IMR-90 (cell line): ENCODE measurements at regions not wholly inside any gene's neighbourhood (a gene's known extent, or its start where the extent isn't known, plus 50 kb on each side); places are given as distances from the start of the nearest gene placed in this dataset.

Experiments
- ATAC-seq: fragments of 200-7000 bp; cut with Tn5 transposase; 2 replicates; pipeline ENCODE4 v1.9.1; 2020; ENCODE audit warnings: low read depth, mild to moderate bottlenecking, moderate library complexity
- BruUV-seq: library from RNA; stranded (reverse); fragments of 400-500 nt; replicated peaks from 2 replicates; lab custom pipeline; 2021; lab: Mats Ljungman, UMichigan
- CTCF ChIA-PET: fragments of 300-600 bp; formaldehyde crosslinking; extraction: SDS; loops from one replicate; lab custom pipeline; 2021; ENCODE audit warnings: antibody characterized with exemption; lab: Yijun Ruan, JAX
- POLR2A ChIA-PET: fragments of 300-600 bp; sonication (Branson Sonifier 250); formaldehyde crosslinking; loops from one replicate; lab custom pipeline; 2022; ENCODE audit warnings: antibody characterized with exemption; ENCODE audit not compliant: unreplicated experiment; lab: Charles Lee
- DNase-seq: peaks from one replicate; pipeline ENCODE4 v3.0.0; 2013
- H2AFZ ChIP-seq: replicated peaks from 2 replicates; pipeline ENCODE3; 2013; ENCODE audit warnings: low read length, mild to moderate bottlenecking; ENCODE audit not compliant: poor library complexity
- H2AK5ac ChIP-seq: 2 replicates; pipeline ENCODE4 v1.6.1; 2013; ENCODE audit warnings: low read depth, low read length, inconsistent platforms
- H2AK9ac ChIP-seq: replicated peaks from 2 replicates; pipeline ENCODE3; 2013; ENCODE audit warnings: mild to moderate bottlenecking, low read depth, low read length, moderate library complexity; ENCODE audit not compliant: poor library complexity
- H2BK120ac ChIP-seq: 2 replicates; pipeline ENCODE4 v1.6.1; 2013; ENCODE audit warnings: low read depth, low read length, inconsistent platforms
- H2BK15ac ChIP-seq: 3 replicates; pipeline ENCODE4 v1.6.1; 2013; ENCODE audit warnings: low read depth, low read length, inconsistent platforms
- H2BK20ac ChIP-seq: 2 replicates; pipeline ENCODE4 v1.6.1; 2013; ENCODE audit warnings: low read depth, mild to moderate bottlenecking, inconsistent platforms, low read length, moderate library complexity
- H2BK5ac ChIP-seq: 2 replicates; pipeline ENCODE4 v1.6.1; 2013; ENCODE audit warnings: mild to moderate bottlenecking, low read depth, low read length, inconsistent platforms; ENCODE audit not compliant: poor library complexity, severe bottlenecking
- H3K14ac ChIP-seq: replicated peaks from 2 replicates; pipeline ENCODE4 v1.6.1; 2013; ENCODE audit warnings: low read depth, low read length, inconsistent platforms
- H3K18ac ChIP-seq: 2 replicates; pipeline ENCODE4 v1.6.1; 2013; ENCODE audit warnings: low read depth, low read length, control low read depth
- H3K23ac ChIP-seq: 2 replicates; pipeline ENCODE4 v1.6.1; 2013; ENCODE audit warnings: low read depth, low read length, inconsistent platforms
- H3K27ac ChIP-seq: 2 replicates; pipeline ENCODE4 v1.5.1; 2013; ENCODE audit warnings: mild to moderate bottlenecking, control low read depth, low read length; ENCODE audit not compliant: insufficient read depth
- H3K27me3 ChIP-seq: 2 replicates; pipeline ENCODE4 v1.6.1; 2013; ENCODE audit warnings: low read length; ENCODE audit not compliant: control insufficient read depth, insufficient read depth
- H3K36me3 ChIP-seq: 2 replicates; pipeline ENCODE4 v1.6.1; 2013; ENCODE audit warnings: low read length, mixed read lengths; ENCODE audit not compliant: control insufficient read depth, insufficient read depth
- H3K4ac ChIP-seq: 2 replicates; pipeline ENCODE4 v1.6.1; 2013; ENCODE audit warnings: low read depth, low read length, inconsistent platforms
- H3K4me1 ChIP-seq: 2 replicates; pipeline ENCODE4 v1.6.1; 2013; ENCODE audit warnings: low read length, mixed read lengths; ENCODE audit not compliant: control insufficient read depth, insufficient read depth
- H3K4me2 ChIP-seq: 2 replicates; pipeline ENCODE4 v1.6.1; 2013; ENCODE audit warnings: low read depth, mild to moderate bottlenecking, control low read depth, low read length, moderate library complexity
- H3K4me3 ChIP-seq: 2 replicates; pipeline ENCODE4 v1.5.1; 2013; ENCODE audit warnings: low read depth, mild to moderate bottlenecking, control low read depth, low read length, moderate library complexity; ENCODE audit not compliant: insufficient read depth
- H3K56ac ChIP-seq: 2 replicates; pipeline ENCODE4 v1.6.1; 2013; ENCODE audit warnings: low read length, inconsistent platforms; ENCODE audit not compliant: insufficient read depth; ENCODE audit errors: extremely low read depth
- H3K79me1 ChIP-seq, 2 experiments: 2 replicates each; pipeline ENCODE4 v1.6.1; 2013; ENCODE audit warnings: low read length in 2 of 2, inconsistent platforms in 1 of 2, low read depth in 1 of 2
- H3K9ac ChIP-seq: 2 replicates; pipeline ENCODE4 v1.6.1; 2013; ENCODE audit warnings: low read depth, low read length, control low read depth
- H3K9me1 ChIP-seq: 2 replicates; pipeline ENCODE4 v1.6.1; 2013; ENCODE audit warnings: low read length, inconsistent platforms; ENCODE audit not compliant: insufficient read depth
- H3K9me3 ChIP-seq: 2 replicates; pipeline ENCODE4 v1.6.1; 2013; ENCODE audit warnings: low read length; ENCODE audit not compliant: control insufficient read depth, insufficient read depth
- H4K20me1 ChIP-seq: 2 replicates; pipeline ENCODE4 v1.6.1; 2013; ENCODE audit warnings: low read length, inconsistent platforms; ENCODE audit not compliant: insufficient read depth
- H4K5ac ChIP-seq: 2 replicates; pipeline ENCODE4 v1.6.1; 2013; ENCODE audit warnings: mild to moderate bottlenecking, low read depth, low read length, control low read depth
- H4K8ac ChIP-seq, 2 experiments: 2 replicates each; pipeline ENCODE4 v1.6.1; 2013; ENCODE audit warnings: low read depth in 2 of 2, low read length in 2 of 2, control low read depth in 1 of 2, inconsistent platforms in 1 of 2
- H4K91ac ChIP-seq: 2 replicates; pipeline ENCODE4 v1.6.1; 2013; ENCODE audit warnings: low read depth, low read length, inconsistent platforms; ENCODE audit not compliant: insufficient read depth
- BHLHE40 ChIP-seq: fragments of 150-350 bp; IDR thresholded peaks from 2 replicates; pipeline ENCODE4 v1.6.1; 2016; ENCODE audit warnings: mild to moderate bottlenecking, low read depth, low read length
- CEBPB ChIP-seq: IDR thresholded peaks from 2 replicates; pipeline ENCODE4 v1.6.1; 2012; ENCODE audit warnings: low read depth, low read length, improper control_type of control experiment
- CHD1 ChIP-seq: IDR thresholded peaks from 2 replicates; pipeline ENCODE4 v1.6.1; 2012; ENCODE audit warnings: low read depth, low read length, improper control_type of control experiment
- NFE2L2 ChIP-seq: fragments of 150-350 bp; IDR thresholded peaks from 2 replicates; pipeline ENCODE4 v1.6.1; 2016; ENCODE audit warnings: low read depth, mild to moderate bottlenecking, low read length
- POLR2A ChIP-seq: IDR thresholded peaks from 2 replicates; pipeline ENCODE4 v1.6.1; 2012; ENCODE audit warnings: mild to moderate bottlenecking, low read depth, low read length
- RAD21 ChIP-seq: IDR thresholded peaks from 2 replicates; pipeline ENCODE4 v1.6.1; 2012; ENCODE audit warnings: low read length, improper control_type of control experiment
- RFX5 ChIP-seq: IDR thresholded peaks from 2 replicates; pipeline ENCODE4 v1.8.0; 2012; ENCODE audit warnings: low read depth, mild to moderate bottlenecking, low read length, moderate library complexity
- WGBS, 2 experiments: methylation state at CpG; one replicate each; pipeline versions ENCODE4 v1.1.5 to v1.1.7; 2013; ENCODE audit warnings: missing lambda C conversion rate in 2 of 2; ENCODE audit not compliant: insufficient read length in 1 of 2; ENCODE audit errors: extremely low coverage in 2 of 2; 5-methylcytosine and 5-hydroxymethylcytosine counted together
- dilution Hi-C: fragments of 300-500 bp; cut with HindIII; formaldehyde crosslinking; loops from one replicate; pipeline ENCODE4 v1.14.3; 2018; ENCODE audit warnings: low sequenced_read_pairs; ENCODE audit not compliant: unreplicated experiment
- in situ Hi-C: fragments of 300-500 bp; cut with MboI; formaldehyde crosslinking; loops from 3 replicates; pipeline ENCODE4 v1.14.3; 2019; ENCODE audit warnings: low sequenced_read_pairs, inconsistent platforms, mixed read lengths
- intact Hi-C: fragments of 100-400 bp; cut with micrococcal nuclease; formaldehyde crosslinking; loops from 2 replicates; pipeline ENCODE4 v1.10.0; 2022
- TF ChIP-seq, protein P1 (sequence below): conservative IDR thresholded peaks from 2 replicates; pipeline ENCODE4 v1.5.1; 2012; ENCODE audit warnings: mild to moderate bottlenecking, low read depth, low read length, improper control_type of control experiment
- TF ChIP-seq, protein P2 (sequence below): fragments of 150-350 bp; IDR thresholded peaks from 2 replicates; pipeline ENCODE4 v1.6.1; 2017; ENCODE audit warnings: mild to moderate bottlenecking, antibody characterized with exemption, low read length, low read depth

DNA sequence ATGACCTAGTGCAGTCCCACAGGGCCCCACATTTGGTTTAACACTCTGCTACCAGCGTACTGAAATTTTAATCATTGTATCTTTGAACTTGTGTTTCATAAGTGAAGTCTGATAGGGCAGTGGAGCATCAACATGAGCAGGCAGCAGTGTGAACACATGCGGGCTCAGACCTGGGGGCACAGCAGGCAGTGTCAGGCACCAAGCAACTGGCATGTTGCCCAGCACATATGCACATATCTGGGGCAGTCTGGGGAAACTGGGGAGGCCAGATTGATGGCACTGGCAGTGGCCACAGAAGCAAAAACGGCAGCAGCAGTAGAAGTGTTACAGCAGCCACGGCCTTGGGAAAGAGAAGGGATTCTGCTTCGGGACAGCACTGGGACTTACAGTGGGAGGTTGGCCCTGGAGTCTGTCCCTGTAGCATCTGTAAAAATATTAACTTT is 353.9 kb upstream of the KCNMB2 start:
- no peak for DNase-seq
- Histone ChIP-seq H4K5ac (no peak overlapping the region; the same call in 1 of the 2 replicates), H3K9ac (no peak overlapping the region), H3K4me1 (no peaks in the 10 kb centered on the region), H3K79me1 (no peaks in the 10 kb centered on the region), H2AFZ (peak overlapping the region; percentile 68), H2BK120ac (no peak overlapping the region), H3K27ac (no peak overlapping the region), H3K27me3 (no peaks in the 10 kb centered on the region), H2BK20ac (no peak overlapping the region), H3K9me1 (no peaks in the 10 kb centered on the region), H3K23ac (no peak overlapping the region; the same call in 1 of the 2 replicates), H3K4me3 (no peak overlapping the region), H3K36me3 (no peaks in the 10 kb centered on the region), H3K56ac (no peak overlapping the region), H2BK5ac (no peak overlapping the region), H3K4ac (no peak overlapping the region), H2AK9ac (no peak overlapping the region), H3K18ac (no peak overlapping the region), H4K8ac (no peak overlapping the region), H2BK15ac (no peak overlapping the region), H4K91ac (no peak overlapping the region), H2AK5ac (no peak overlapping the region), H3K14ac (no peak overlapping the region), H3K9me3 (no peaks in the 10 kb centered on the region), H3K4me2 (no peak overlapping the region), H4K20me1 (no peaks in the 10 kb centered on the region)
- TF ChIP-seq BHLHE40 (no peak), RAD21 (no peak), RFX5 (no peak), CHD1 (no peak), CEBPB (no peak), POLR2A (no peak), NFE2L2 (no peak)
- TF ChIP-seq, protein P1, sequence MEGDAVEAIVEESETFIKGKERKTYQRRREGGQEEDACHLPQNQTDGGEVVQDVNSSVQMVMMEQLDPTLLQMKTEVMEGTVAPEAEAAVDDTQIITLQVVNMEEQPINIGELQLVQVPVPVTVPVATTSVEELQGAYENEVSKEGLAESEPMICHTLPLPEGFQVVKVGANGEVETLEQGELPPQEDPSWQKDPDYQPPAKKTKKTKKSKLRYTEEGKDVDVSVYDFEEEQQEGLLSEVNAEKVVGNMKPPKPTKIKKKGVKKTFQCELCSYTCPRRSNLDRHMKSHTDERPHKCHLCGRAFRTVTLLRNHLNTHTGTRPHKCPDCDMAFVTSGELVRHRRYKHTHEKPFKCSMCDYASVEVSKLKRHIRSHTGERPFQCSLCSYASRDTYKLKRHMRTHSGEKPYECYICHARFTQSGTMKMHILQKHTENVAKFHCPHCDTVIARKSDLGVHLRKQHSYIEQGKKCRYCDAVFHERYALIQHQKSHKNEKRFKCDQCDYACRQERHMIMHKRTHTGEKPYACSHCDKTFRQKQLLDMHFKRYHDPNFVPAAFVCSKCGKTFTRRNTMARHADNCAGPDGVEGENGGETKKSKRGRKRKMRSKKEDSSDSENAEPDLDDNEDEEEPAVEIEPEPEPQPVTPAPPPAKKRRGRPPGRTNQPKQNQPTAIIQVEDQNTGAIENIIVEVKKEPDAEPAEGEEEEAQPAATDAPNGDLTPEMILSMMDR, result no peak
- TF ChIP-seq, protein P2, sequence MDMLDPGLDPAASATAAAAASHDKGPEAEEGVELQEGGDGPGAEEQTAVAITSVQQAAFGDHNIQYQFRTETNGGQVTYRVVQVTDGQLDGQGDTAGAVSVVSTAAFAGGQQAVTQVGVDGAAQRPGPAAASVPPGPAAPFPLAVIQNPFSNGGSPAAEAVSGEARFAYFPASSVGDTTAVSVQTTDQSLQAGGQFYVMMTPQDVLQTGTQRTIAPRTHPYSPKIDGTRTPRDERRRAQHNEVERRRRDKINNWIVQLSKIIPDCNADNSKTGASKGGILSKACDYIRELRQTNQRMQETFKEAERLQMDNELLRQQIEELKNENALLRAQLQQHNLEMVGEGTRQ, result no peak
- intact Hi-C loops, result no loop called here
- in situ Hi-C loops, result no loop called here
- WGBS, 2 experiments, result no CpG with 5 or more reads among the region's 5 CpGs
- CTCF ChIA-PET, result no interaction called here
- POLR2A ChIA-PET, result no interaction called here
- ATAC-seq, result no peak
- dilution Hi-C loops, result no loop called here
- no TSS peak for BruUV-seq
